NB4 (cell line): ENCODE measurements at regions not wholly inside any gene's neighbourhood (a gene's known extent, or its start where the extent isn't known, plus 50 kb on each side); places are given as distances from the start of the nearest gene placed in this dataset.

Experiments
- MYC ChIP-seq: IDR thresholded peaks from 2 replicates; pipeline ENCODE4 v1.6.1; 2011; ENCODE audit warnings: low read depth, low read length
- POLR2A ChIP-seq: IDR thresholded peaks from 2 replicates; pipeline ENCODE4 v1.6.1; 2011; ENCODE audit warnings: mild to moderate bottlenecking; ENCODE audit not compliant: insufficient read length; ENCODE audit errors: extremely low read depth
- TF ChIP-seq, protein P1 (sequence below): IDR thresholded peaks from one replicate; pipeline ENCODE4 v1.5.1; 2012; ENCODE audit warnings: low read depth, low read length
- TF ChIP-seq, protein P2 (sequence below): IDR thresholded peaks from 2 replicates; pipeline ENCODE4 v1.6.1; 2011; ENCODE audit warnings: low read depth, low read length

DNA sequence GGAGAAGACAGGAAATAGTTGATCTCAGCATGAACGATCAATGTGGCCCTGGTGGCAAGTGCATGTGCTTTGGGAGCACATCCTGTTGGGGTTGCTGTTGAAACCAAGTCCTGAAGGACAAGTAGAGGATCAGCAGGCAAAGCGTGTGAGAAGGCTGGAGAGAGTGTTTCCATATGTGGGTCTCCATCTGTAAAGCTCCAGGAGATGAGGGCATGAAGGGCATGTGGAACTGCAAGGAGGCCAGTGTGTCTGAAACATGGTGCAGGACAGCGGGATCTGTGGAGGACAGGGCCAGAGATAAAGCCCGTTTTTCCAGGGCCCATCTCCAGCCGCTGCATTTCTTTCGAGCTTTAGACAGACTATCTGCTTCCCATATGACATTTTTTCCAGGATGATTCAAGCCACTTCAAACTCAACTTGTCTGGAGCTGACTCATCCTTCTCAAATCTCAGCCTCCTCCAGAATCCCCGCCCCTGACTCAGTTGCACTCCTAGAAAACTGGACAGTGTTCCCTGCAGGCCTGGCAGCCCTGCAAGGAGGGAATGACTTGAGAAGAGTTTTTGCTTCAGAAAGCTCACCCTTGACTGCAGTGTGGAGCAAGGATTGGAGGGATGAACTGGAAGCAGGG, 226.1 kb downstream of the VAPA start:
- TF ChIP-seq POLR2A (no peak), MYC (no peak)
- TF ChIP-seq, protein P1, sequence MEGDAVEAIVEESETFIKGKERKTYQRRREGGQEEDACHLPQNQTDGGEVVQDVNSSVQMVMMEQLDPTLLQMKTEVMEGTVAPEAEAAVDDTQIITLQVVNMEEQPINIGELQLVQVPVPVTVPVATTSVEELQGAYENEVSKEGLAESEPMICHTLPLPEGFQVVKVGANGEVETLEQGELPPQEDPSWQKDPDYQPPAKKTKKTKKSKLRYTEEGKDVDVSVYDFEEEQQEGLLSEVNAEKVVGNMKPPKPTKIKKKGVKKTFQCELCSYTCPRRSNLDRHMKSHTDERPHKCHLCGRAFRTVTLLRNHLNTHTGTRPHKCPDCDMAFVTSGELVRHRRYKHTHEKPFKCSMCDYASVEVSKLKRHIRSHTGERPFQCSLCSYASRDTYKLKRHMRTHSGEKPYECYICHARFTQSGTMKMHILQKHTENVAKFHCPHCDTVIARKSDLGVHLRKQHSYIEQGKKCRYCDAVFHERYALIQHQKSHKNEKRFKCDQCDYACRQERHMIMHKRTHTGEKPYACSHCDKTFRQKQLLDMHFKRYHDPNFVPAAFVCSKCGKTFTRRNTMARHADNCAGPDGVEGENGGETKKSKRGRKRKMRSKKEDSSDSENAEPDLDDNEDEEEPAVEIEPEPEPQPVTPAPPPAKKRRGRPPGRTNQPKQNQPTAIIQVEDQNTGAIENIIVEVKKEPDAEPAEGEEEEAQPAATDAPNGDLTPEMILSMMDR = no peak
- TF ChIP-seq, protein P2, sequence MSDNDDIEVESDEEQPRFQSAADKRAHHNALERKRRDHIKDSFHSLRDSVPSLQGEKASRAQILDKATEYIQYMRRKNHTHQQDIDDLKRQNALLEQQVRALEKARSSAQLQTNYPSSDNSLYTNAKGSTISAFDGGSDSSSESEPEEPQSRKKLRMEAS = no peak
